Choroid plexus epithelial cell (primary cell): ENCODE measurements at regions not wholly inside any gene's neighbourhood (a gene's known extent, or its start where the extent isn't known, plus 50 kb on each side); places are given as distances from the start of the nearest gene placed in this dataset.
A peak's percentile ranks its signal among the peaks of the same experiment; 100 is the strongest.

Source experiments
- DNase-seq: peaks from one replicate; pipeline ENCODE4 v3.0.0-alpha.2; 2010; ENCODE audit warnings: low read depth
- H3K4me3 ChIP-seq: 2 replicates; pipeline ENCODE4 v1.5.1; 2011; ENCODE audit warnings: low read depth, mild to moderate bottlenecking, control low read depth, low read length, moderate library complexity
- TF ChIP-seq, protein P1 (sequence below): conservative IDR thresholded peaks from 2 replicates; pipeline ENCODE4 v1.5.1; 2011; ENCODE audit warnings: low read depth, mild to moderate bottlenecking, control low read depth, inconsistent platforms, low read length, moderate library complexity

DNA sequence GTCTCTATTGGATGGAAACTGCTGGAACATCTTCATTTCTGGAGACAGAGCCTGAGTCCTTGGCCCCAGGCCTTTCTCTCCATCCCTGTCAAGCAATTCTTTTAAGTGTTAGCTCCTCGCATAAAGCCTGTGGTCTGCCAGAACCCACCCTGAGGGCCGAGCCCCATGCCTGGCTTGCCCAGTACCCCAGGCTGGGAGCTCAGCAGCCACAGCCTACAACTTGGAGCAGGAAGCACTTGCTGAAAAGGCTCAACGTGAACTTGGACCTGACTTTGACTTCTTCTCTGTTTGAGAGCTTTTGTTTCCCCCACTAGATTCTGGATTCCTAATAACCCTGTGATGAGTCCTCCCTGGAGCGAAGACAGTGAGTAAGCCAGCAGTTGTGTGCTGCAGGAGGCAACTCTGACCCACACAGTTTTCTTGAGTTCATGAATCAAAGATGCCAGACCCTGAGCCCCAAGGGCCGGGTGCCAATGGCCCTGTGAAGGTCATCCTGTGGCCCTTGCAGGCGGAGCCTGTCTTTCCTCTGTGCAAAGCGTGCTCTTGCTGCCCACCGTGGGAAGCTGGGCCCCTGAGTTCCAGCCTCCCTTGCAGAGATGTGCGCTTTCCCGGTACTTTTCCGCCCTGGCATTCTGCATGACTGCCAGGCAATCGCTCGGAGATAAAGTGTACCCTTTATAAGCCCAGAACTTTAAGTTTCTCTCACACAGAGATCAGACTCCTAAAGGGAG is 64.3 kb upstream of the RUFY1 start:
- peak; percentile 19 for DNase-seq
- TF ChIP-seq, protein P1, sequence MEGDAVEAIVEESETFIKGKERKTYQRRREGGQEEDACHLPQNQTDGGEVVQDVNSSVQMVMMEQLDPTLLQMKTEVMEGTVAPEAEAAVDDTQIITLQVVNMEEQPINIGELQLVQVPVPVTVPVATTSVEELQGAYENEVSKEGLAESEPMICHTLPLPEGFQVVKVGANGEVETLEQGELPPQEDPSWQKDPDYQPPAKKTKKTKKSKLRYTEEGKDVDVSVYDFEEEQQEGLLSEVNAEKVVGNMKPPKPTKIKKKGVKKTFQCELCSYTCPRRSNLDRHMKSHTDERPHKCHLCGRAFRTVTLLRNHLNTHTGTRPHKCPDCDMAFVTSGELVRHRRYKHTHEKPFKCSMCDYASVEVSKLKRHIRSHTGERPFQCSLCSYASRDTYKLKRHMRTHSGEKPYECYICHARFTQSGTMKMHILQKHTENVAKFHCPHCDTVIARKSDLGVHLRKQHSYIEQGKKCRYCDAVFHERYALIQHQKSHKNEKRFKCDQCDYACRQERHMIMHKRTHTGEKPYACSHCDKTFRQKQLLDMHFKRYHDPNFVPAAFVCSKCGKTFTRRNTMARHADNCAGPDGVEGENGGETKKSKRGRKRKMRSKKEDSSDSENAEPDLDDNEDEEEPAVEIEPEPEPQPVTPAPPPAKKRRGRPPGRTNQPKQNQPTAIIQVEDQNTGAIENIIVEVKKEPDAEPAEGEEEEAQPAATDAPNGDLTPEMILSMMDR, result no peak
- H3K4me3 ChIP-seq, result no peak overlapping the region

DNA sequence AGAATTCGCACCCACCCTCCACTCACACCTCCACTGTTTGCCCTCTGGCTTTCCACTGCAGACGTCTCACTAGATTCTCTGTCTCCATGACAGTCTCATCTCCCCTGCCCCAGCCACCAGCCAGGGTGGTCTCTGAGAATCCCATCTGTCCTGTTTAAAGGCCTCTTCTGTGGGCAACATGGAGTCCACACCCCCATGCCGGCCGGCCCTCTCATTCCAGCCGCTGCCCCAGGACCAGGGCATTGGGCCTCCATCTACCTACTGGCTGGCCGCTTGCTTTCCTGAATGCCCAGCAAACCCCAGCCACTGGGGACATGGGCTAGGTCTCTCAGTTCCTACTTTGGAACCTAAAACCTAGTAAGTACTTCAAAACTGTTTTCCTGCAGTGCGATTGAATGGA is 65.6 kb upstream of the RUFY1 start:
- no peak for DNase-seq

DNA sequence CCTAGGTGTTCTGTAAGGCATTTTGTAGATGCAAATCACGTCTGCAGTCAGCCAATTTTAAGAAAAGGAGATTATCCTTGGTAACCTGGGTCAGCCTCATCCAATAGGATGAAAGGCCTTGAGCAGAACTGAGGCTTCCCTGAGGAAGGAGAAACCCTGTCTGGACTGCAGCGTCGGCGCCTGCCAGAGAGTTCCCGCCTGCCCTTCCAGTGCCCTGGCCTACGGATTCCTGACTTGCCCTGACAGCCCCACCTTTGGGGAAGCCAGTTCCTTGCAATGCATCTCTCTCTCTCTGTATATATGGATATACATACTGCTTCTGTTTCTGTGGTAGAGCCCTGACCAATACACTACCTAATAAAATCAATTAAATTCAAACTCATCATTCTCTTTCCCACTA is 66.2 kb upstream of the RUFY1 start:
- TF ChIP-seq, protein P1, result no peak
- no peak for DNase-seq

More for the DNA sequence above, 65.6 kb upstream of the RUFY1 start:
- no peak overlapping the region for H3K4me3 ChIP-seq
- TF ChIP-seq, protein P1, result no peak

DNA sequence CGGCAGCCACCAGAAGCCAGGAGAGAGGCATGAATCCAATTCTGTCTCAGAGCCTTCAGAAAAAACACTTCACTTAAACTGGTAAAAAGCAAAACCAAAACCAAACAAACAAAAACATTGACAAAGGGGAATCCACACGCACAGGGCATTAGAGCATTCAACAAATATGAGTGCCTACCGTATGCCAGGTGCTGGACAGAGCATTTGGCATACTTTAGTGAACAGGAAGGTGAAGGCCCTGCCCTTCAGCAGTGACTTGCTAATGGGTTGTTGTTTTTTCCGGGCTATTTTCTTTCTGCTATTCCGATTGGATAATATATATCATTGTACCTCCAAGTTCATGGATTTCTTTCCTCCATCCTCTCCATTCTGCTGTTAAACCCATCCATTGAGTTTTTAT is 71.7 kb upstream of the RUFY1 start:
- TF ChIP-seq, protein P1, result no peak
- DNase-seq, result no peak
- no peak overlapping the region for H3K4me3 ChIP-seq

More for the DNA sequence above, 66.2 kb upstream of the RUFY1 start:
- H3K4me3 ChIP-seq, result no peak overlapping the region

DNA sequence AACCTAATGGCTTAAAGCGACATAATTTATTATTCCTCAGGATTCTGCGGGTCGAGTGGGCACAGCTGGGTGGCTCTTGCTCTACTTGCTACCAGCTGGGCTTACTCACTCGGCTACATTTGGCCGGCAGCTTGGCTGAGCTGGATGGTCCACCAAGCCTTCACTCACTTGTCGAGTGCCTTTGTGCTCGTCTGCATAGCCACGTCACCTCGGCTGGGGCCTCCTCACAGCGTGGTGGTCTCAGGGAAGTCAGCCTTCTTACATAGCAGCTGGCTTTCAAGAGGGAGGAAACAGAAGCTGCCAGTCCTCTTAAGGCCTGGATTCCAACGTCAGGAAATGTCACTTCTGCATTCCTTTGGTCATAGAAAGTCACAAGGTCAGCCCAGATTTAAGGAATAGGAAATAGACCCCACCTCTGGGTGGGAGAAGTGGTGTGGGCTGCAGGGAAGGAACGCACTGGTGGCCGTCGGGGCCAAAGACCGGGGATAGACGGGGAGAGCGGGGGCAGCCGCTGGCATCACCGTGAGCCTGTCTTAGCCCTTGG is 75.1 kb upstream of the RUFY1 start:
- no peak for DNase-seq
- TF ChIP-seq, protein P1, result no peak
- no peak overlapping the region for H3K4me3 ChIP-seq

DNA sequence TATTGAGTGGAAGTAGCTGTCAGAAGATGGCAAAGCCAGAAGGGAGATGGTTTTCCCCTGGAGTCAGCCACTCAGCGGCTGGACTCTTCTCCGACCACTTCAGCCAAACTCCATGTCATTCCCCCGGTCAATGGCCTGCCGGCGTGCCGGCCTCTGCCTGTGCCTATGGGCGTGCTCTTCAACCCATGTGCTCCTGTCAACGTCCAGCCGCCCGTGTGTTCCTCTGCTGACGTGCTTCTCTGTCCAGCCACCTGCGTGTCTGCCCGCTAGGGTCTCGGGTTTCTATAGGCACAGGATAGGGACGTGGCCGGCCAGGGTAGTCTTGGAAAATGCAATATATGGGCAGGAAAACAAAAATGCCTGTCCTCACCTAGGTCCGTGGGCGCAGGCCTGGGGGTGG is 77.7 kb upstream of the RUFY1 start:
- no peak for DNase-seq
- TF ChIP-seq, protein P1, result no peak
- no peak overlapping the region for H3K4me3 ChIP-seq

DNA sequence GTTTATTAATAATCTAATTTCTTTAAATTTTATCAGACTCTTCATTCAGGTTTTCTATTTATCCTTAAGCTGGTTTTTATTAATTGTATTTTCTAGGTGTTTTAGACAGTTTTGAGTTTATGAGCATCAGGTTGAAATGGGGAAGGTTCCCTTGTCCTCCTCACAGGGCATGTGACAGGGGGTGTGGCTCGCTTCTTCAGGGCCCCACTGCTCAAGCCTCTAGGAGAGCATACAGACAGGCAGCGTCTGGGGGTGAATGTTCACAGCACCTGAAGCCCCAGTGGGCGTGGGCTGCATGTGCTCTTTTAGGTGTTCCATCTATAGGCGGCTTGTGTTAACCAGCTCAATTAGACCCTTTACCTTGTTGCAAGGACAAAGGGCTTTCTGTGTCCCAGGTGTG is 78.2 kb upstream of the RUFY1 start:
- DNase-seq, result no peak
- TF ChIP-seq, protein P1, result no peak
- H3K4me3 ChIP-seq, result no peak overlapping the region
